ENCODE measurements at regions not wholly inside any gene's neighbourhood (a gene's known extent, or its start where the extent isn't known, plus 50 kb on each side); places are given as distances from the start of the nearest gene placed in this dataset.
"Not testable (repeated sequence)": the region's sequence is repeated elsewhere in the genome, so short reads cannot be mapped to it uniquely, and the experiment has no call there.

GRCh38 chr1:95506736-95507414 is 272.9 kb downstream of the RWDD3 start:
- no peak for DNase-seq (ENCODE audit: low spot score)
- intact Hi-C loops (cut with DNase I) = no loop called here

DNA sequence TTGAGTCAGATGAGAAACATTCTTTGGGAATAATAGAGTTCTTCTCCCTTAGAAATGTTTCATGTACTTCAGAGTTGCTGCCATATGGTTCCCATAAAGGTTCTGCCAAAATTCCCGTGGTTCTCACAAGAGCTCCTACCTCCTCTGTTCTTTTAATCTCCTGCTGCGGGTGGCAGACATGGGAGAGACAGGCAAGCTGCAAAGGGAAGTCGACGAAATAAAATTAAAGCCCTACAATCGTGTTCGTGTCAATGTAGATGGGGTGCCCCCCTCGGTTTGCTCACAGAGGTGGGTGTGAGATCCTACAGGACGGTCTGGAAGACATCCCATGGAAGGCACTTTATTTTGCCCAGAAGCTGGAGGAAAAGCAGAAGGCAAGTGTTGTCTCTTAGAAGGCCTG is 276.0 kb downstream of the RWDD3 start:
- intact Hi-C loops (cut with DNase I) = no loop called here
- no peak for DNase-seq (ENCODE audit: low spot score)

GRCh38 chr1:95512925-95513324 is 278.9 kb downstream of the RWDD3 start:
- intact Hi-C loops (cut with DNase I) = no loop called here

DNA sequence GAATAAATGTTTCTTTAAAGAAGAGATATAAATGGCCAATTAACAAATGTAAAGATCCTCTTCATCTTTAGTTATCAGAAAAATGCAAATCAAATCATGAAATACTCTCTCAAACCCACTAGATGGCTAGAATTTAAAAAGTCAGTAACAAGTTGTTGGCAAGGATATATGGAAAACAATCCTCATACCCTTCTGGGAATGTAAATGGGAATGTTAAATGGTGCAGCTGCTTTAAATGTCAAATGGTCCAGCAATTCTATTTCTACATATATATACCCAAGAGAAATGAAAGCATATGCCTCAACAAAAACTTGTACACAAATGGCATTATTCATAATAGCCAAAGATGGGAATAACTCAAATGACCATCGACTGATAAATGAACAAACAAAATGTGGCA is 283.5 kb downstream of the RWDD3 start:
- no peak for DNase-seq (ENCODE audit: low spot score)
- intact Hi-C loops (cut with DNase I) = no loop called here

More at GRCh38 chr1:95512925-95513324, 278.9 kb downstream of the RWDD3 start:
- no peak for DNase-seq (ENCODE audit: low spot score)

DNA sequence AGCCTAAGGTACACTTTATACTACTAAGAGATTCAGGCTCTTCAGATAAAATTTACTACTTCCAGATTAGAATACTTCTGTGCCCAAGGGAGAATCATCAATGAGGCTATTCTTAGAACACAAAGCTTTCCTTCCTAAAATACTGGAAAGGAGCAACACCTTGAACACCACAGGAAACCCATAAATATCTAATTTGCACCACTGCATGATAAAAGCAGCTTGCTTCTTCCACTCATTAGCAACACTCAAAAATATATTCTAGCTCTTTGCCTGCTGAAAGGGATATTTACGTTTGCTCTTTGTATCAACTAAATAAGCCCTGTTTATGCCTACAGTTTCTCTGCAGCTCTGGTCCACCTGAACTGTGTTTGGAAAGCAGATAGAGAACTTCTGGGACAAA is 284.3 kb downstream of the RWDD3 start:
- no peak for DNase-seq (ENCODE audit: low spot score)
- intact Hi-C loops (cut with DNase I) = no loop called here

- intact Hi-C loops (cut with DNase I) = no loop called here
- no peak for DNase-seq (ENCODE audit: low spot score)
Observed at GRCh38 chr1:95520390-95520789, 286.4 kb downstream of the RWDD3 start.

DNA sequence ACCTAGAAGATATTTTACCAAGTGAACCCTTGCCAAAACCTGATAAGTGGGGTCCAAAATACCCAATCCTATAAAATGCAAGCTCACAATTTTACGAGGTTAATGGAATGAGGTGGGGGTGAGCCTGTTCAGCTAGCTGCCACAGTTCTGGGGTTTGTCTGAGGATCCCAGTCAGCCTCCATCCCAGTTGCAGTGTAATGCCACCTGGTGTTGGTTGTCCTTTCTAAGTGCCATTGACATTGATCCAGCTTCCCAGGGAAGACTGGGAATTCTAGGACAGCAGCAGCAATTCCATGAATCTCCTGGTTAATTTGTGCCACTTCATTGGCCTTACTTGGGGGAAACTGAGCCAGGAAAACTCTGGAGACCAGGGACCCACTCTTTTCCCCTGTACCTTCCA is 298.3 kb downstream of the RWDD3 start:
- intact Hi-C loops (cut with DNase I) = no loop called here

GRCh38 chr1:95534985-95535384 is 301.0 kb downstream of the RWDD3 start:
- intact Hi-C loops (cut with DNase I) = no loop called here
- no peak for DNase-seq (ENCODE audit: low spot score)

More for the DNA sequence above, 298.3 kb downstream of the RWDD3 start:
- no peak for DNase-seq (ENCODE audit: low spot score)

- intact Hi-C loops (cut with DNase I) = no loop called here
- DNase-seq (ENCODE audit: low spot score) = no peak
Observed at GRCh38 chr1:95535614-95536013, 301.6 kb downstream of the RWDD3 start.

DNA sequence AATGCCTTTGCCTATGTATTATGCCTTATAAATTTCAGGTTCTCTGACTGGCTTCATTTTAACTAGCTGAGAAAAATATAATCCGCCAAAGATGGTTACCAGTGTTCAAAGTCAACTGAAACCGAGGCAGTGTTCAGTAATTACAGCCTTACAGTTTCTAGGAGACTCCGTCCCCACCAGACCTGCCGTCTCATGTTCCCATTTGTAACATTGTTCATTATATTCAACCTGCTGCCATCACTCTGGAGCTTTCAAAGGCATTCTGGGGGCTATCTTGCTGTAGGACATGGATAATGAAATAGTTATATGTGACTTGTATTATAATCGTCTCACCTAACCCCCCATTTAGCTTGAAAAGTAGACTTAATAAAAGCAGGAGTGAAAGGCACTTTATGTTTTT is 302.5 kb downstream of the RWDD3 start:
- no peak for DNase-seq (ENCODE audit: low spot score)
- intact Hi-C loops (cut with DNase I) = no loop called here

GRCh38 chr1:95537176-95537575 is 303.2 kb downstream of the RWDD3 start:
- intact Hi-C loops (cut with DNase I) = no loop called here
- no peak for DNase-seq (ENCODE audit: low spot score)

DNA sequence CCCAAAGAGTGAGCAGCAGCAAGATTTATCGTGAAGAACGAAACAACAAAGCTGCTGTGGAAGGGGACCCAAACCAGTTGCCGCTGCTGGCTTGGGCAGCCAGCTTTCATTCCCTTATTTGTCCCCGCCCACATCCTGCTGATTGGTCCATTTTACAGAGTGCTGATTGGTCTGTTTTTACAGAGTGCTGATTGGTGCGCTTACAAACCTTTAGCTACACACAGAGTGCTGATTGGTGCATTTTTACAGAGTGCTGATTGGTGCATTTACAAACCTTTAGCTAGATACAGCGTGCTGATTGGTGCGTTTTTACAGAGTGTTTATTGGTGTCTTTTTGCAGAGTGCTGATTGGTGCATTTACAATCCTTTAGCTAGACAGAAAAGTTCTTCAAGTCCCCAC is 304.2 kb downstream of the RWDD3 start:
- intact Hi-C loops (cut with DNase I); DNase-seq (ENCODE audit: low spot score): not testable (repeated sequence)

DNA sequence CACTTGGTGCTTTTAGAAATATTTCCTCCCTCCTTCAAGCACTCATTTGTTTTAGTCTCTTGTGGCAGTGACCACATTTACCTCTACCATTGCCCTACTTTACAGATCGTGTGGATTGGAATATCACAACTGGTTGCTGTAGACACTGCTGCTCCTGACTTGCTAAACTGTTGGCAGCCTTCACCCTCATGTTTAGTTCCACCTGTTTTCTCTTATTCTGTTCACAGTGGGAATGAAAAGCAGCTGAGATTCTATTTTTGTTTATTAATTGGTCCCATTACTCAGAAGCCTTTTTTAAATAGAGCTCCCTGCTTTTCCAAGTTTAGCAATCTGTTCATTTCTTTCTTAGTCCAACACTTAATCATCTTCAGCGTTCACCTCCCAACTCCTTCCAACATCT is 308.9 kb downstream of the RWDD3 start:
- intact Hi-C loops (cut with DNase I) = no loop called here
- DNase-seq (ENCODE audit: low spot score) = no peak

DNA sequence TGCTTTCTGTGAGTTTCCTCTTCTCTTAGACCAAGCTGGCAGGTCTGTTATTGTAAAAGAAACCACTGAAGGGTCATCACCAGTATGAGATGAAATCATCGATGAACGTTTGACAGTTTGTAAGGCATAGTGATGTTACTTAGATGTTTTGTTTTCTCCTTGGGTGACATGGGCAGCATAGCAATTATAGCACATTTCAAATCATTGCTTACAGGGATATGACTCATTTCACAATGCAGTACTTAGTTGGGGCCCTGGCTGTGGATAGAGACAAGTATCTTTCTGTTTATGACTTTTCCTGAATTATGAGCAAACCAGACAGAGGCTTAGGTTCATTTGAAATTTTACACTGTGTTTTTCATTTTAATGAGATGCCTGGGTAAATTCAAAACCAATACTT is 313.0 kb downstream of the RWDD3 start:
- DNase-seq (ENCODE audit: low spot score) = no peak

GRCh38 chr1:95548211-95548610 is 314.2 kb downstream of the RWDD3 start:
- no peak for DNase-seq (ENCODE audit: low spot score)
- intact Hi-C loops (cut with DNase I) = no loop called here

More for the DNA sequence above, 313.0 kb downstream of the RWDD3 start:
- intact Hi-C loops (cut with DNase I) = no loop called here

- intact Hi-C loops (cut with DNase I) = no loop called here
Observed at GRCh38 chr1:95551201-95551600, 317.2 kb downstream of the RWDD3 start.

DNA sequence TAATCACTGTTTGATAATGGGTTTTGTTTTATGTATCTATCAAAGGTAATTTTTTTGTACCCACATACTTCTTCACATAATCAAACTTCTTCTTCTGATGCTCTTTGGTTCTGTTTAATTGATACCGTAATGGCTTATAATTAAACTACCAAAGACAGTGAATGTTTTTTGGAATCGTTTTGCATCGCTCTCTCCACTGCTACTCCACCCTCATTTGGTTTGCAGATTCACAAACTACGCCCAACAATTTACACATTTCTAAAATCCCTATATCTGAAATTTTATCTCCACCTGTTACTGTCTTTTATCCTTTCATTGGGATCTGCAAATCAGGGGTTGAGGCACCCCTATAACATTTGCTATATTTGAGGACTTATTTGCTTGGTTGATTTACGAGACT is 319.6 kb downstream of the RWDD3 start:
- intact Hi-C loops (cut with DNase I) = no loop called here
- no peak for DNase-seq (ENCODE audit: low spot score)

More at GRCh38 chr1:95551201-95551600, 317.2 kb downstream of the RWDD3 start:
- no peak for DNase-seq (ENCODE audit: low spot score)

DNA sequence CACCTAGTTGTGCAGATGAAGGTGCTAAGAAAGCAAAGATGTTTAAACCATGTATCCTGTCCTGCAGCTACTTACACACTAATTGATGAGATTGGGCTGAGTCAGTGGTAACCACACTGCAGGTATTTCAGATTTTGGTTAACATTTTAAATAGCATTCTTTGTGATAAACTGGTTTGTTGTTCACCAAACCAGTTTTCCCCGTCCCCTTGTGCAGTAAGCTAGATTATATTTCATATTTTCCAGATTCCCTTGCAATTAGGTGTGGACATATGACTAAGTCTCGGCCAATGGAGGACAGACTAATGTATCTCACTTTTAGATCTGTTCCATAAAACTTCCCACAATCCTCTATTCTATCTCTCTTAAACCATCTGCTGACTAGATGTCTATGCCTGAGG is 320.4 kb downstream of the RWDD3 start:
- intact Hi-C loops (cut with DNase I) = no loop called here
- no peak for DNase-seq (ENCODE audit: low spot score)

GRCh38 chr1:95558791-95559190 is 324.8 kb downstream of the RWDD3 start:
- no peak for DNase-seq (ENCODE audit: low spot score)
- intact Hi-C loops (cut with DNase I) = no loop called here

DNA sequence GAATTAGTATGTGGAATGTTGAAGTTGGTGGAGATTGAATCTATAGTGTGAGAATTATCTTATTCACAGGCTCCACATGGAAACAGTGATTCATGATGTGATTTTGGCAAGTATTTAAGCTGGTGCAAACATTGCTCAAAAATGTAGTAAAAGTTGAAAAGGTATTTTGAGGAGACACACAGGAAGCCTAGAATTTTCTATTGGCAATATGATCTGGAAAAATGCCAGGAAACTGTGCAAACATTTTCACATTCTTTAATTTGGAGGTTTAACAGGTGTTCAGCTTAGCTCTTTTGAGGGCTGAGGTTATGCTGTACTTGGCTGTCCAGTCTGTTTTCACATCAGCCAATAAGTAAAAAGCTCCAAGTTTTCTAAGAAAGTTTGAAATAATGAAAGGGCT is 327.3 kb downstream of the RWDD3 start:
- intact Hi-C loops (cut with DNase I) = no loop called here

DNA sequence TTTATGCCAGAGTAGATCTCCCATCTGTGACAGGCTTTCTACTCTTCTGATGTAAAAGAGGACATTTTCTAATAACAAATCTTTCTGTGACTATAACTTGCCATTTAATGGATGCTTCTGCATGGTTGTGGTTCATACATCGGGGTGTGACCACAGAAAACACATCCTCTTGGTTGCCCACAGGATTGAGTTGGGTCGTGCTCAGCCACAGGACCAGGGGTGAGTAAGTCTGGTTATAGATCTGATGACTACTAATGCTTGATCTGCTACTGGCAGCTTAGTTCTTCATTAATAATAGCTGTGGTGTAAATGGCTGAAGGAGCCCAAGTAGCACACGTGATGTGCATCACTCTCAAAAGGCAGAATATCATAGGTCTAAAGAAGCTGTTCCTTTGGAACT is 328.2 kb downstream of the RWDD3 start:
- DNase-seq (ENCODE audit: low spot score) = no peak
- intact Hi-C loops (cut with DNase I) = no loop called here

More for the DNA sequence above, 327.3 kb downstream of the RWDD3 start:
- DNase-seq (ENCODE audit: low spot score) = no peak

GRCh38 chr1:95572002-95572401 is 338.0 kb downstream of the RWDD3 start:
- intact Hi-C loops (cut with DNase I) = no loop called here
- DNase-seq (ENCODE audit: low spot score) = no peak

Data from cardiac septum (tissue), 1 donor.